Neural crest cell (in vitro differentiated cells): ENCODE measurements at regions not wholly inside any gene's neighbourhood (a gene's known extent, or its start where the extent isn't known, plus 50 kb on each side); places are given as distances from the start of the nearest gene placed in this dataset.
"Not testable (repeated sequence)": the region's sequence is repeated elsewhere in the genome, so short reads cannot be mapped to it uniquely, and the experiment has no call there.

Source experiments
- DNase-seq: peaks from one replicate; pipeline ENCODE4 v3.0.0; 2021; ENCODE audit warnings: low read depth, mixed read lengths, low spot score
- H3K27ac Mint-ChIP-seq: one replicate; pipeline ENCODE4 v1.8.0; 2021; ENCODE audit warnings: mild to moderate bottlenecking, mixed read lengths; ENCODE audit not compliant: unreplicated experiment
- H3K27me3 Mint-ChIP-seq: 2 replicates; pipeline ENCODE4 v1.8.0; 2021; ENCODE audit warnings: low read depth, mild to moderate bottlenecking, mixed read lengths
- H3K36me3 Mint-ChIP-seq: 2 replicates; pipeline ENCODE4 v1.8.0; 2021; ENCODE audit warnings: low read depth, mild to moderate bottlenecking, mixed read lengths
- H3K4me1 Mint-ChIP-seq: 2 replicates; pipeline ENCODE4 v1.8.0; 2021; ENCODE audit warnings: mixed read lengths
- H3K4me3 Mint-ChIP-seq: one replicate; pipeline ENCODE4 v1.8.0; 2021; ENCODE audit warnings: mild to moderate bottlenecking, mixed read lengths
- H3K9me3 Mint-ChIP-seq: 2 replicates; pipeline ENCODE4 v1.8.0; 2021; ENCODE audit warnings: mixed read lengths
- CTCF ChIP-seq: fragments of 200-600 bp; sonication (generic); conservative IDR thresholded peaks from 2 replicates; pipeline ENCODE4 v1.5.0; 2021; ENCODE audit warnings: antibody characterized with exemption, mild to moderate bottlenecking

- DNase-seq = no peak
- no peak for TF ChIP-seq CTCF
- no peak overlapping the region for H3K4me3 Mint-ChIP-seq
- H3K27me3 Mint-ChIP-seq = no peaks in the 10 kb centered on the region
- H3K4me1 Mint-ChIP-seq = peaks cover 15% of the 10 kb centered on the region
- peaks cover 3% of the 10 kb centered on the region for H3K9me3 Mint-ChIP-seq
- H3K27ac Mint-ChIP-seq = no peak overlapping the region
- no peaks in the 10 kb centered on the region for H3K36me3 Mint-ChIP-seq
Measured at GRCh38 chr2:224101820-224102630, 62.9 kb upstream of the SERPINE2 start.

- Mint-ChIP-seq H3K4me1 (peaks cover 14% of the 10 kb centered on the region), H3K27me3 (peaks cover 8% of the 10 kb centered on the region), H3K4me3 (no peak overlapping the region), H3K36me3 (no peaks in the 10 kb centered on the region), H3K27ac (no peak overlapping the region), H3K9me3 (peaks cover 5% of the 10 kb centered on the region)
- no peak for TF ChIP-seq CTCF
- DNase-seq = no peak
Measured at GRCh38 chr2:224099861-224100643, 61.0 kb upstream of the SERPINE2 start.

- H3K4me3 Mint-ChIP-seq = no peak overlapping the region
- no peak overlapping the region for H3K27ac Mint-ChIP-seq
- H3K36me3 Mint-ChIP-seq = no peaks in the 10 kb centered on the region
- H3K4me1 Mint-ChIP-seq = no peaks in the 10 kb centered on the region
- TF ChIP-seq CTCF = no peak
- peaks cover 5% of the 10 kb centered on the region for H3K9me3 Mint-ChIP-seq
- no peak for DNase-seq
- H3K27me3 Mint-ChIP-seq = peaks cover 8% of the 10 kb centered on the region
Measured at GRCh38 chr2:224098481-224099230, 59.6 kb upstream of the SERPINE2 start.

GRCh38 chr2:224094413-224094812 is 55.3 kb upstream of the SERPINE2 start:
- H3K27me3 Mint-ChIP-seq = peaks cover 8% of the 10 kb centered on the region
- no peak for TF ChIP-seq CTCF
- H3K4me1 Mint-ChIP-seq = no peaks in the 10 kb centered on the region
- H3K4me3 Mint-ChIP-seq = no peak overlapping the region
- H3K36me3 Mint-ChIP-seq = no peaks in the 10 kb centered on the region
- no peak overlapping the region for H3K27ac Mint-ChIP-seq
- no peak for DNase-seq
- H3K9me3 Mint-ChIP-seq = peaks cover 2% of the 10 kb centered on the region

GRCh38 chr2:224091671-224092070 is 52.6 kb upstream of the SERPINE2 start:
- H3K4me3 Mint-ChIP-seq, H3K27ac Mint-ChIP-seq, H3K36me3 Mint-ChIP-seq, H3K9me3 Mint-ChIP-seq, H3K27me3 Mint-ChIP-seq, DNase-seq, H3K4me1 Mint-ChIP-seq: not testable (repeated sequence)

GRCh38 chr2:224089606-224090005 is 50.5 kb upstream of the SERPINE2 start:
- not testable (repeated sequence) for H3K27ac Mint-ChIP-seq, H3K4me3 Mint-ChIP-seq, H3K36me3 Mint-ChIP-seq, H3K27me3 Mint-ChIP-seq, H3K9me3 Mint-ChIP-seq, H3K4me1 Mint-ChIP-seq, DNase-seq
